IPS-NIHi11 (cell line): ENCODE measurements at regions not wholly inside any gene's neighbourhood (a gene's known extent, or its start where the extent isn't known, plus 50 kb on each side); places are given as distances from the start of the nearest gene placed in this dataset.
"Not testable (repeated sequence)": the region's sequence is repeated elsewhere in the genome, so short reads cannot be mapped to it uniquely, and the experiment has no call there.

Experiments used
- DNase-seq: peaks from one replicate; pipeline ENCODE4 v3.0.0; 2012; ENCODE audit warnings: mixed read lengths, low spot score

DNA sequence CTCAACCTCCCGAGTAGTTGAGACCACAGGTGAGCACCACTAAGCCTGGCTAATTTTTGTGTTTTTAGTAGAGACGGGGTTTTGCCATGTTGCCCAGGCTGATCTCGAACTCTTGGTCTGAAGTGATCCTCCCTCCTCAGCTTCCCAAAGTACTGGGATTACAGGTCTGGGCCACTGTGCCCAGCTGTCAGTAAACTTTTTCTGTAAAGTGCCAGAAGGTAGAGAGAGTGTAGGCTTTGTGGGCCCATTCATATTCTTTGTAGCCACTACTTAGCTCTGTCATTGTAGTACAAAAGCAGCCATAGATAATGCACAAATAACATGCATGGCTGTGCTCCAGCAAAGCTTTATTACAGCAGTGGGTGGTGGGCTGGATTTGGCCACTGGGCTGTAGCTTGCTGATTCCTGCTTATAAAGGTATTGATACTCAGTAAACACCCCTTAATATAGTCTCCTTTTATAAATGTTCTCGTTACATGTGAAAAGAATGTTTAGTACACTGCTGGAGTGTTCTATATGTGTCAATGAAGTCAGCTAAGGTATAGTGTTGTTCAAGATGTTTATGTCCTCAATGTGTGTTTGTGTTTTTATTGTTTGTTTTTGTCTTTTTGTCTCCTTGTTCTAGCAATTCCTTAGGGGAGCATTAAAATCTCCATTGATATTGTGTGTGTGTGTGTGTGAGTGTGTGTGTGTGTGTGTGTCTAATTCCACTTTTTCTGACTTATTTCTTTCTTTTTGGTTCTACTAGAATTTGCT is 644.7 kb upstream of the DPP6 start:
- no peak for DNase-seq

DNA sequence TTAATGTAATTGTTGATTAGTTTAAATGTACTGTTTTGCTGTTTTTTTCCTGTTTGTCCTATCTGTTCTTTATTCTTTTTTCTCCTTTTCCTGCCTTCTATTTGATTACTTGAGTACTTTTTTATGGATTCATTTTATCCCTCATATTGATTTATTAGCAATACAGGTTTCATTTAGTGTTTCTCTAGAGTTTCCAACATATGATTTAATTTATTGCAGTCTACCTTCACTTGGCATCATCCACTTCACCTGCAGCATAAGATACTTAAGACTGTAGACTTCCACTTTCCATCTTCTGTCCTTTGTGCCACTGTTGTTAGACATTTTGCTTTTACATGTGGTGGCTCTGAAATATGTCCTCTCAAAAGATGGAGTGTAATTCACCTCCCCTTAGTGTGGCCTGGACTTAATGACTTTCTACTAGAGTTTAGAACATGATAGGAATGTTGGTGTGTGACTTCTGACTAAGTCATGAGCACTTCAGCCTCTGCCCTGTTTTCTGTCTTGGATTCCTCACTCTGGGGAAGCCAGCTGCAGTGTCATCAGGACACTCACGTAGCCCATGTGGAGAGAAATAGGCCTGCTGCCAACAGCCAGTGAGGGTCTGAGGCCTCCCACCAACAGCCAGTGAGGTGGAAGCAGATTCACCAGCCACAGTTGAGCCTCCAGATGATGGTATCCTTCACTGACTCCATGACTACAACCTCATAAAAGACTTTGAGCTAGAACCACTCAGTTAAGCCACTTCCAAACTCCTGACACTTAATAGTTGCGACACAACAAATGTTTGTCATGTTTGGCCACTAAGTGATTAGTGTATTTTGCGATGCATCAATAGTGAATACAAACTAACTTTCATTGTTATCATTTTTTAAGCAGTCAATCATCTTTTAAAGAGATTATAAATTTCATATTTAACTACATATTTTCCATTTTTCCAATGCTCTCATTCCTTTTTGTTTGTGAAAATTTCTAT is 643.5 kb upstream of the DPP6 start:
- DNase-seq: no peak

DNA sequence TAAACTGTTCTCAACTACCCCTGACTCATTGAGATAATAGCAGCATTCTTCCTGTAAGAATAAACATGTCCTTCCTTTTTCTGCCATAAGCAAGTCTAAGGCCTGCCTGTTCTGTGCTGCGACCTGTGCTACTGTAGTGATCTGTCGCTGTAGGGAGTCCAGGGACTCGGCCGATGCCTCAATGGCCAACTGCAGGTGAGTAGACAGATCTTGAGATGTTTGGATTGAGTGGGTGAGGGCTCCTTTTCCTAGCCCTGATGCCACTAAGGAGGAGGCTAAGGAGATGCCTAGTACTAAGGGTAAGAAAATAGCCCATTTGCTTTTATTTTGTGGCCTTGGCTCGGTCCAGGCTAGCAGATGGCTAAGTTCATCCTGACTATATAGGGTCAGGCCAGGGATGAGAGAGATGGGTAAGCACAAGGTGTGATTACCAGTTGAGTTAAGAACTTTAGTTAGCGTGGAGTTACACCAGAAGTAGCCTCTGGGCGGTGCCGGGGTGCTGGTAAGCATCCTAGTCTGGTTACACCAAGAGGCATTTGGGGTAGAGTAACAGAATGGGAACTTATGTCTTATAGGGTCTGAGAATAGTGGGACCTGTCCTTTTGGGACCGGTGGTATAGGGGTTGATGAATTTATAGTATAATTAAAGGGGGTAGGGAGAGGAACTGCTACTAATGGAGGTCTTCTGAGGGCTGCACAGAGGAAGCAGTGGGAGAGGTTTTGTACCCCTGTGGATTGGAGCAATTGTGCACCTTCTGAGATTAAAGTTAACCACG is 642.4 kb upstream of the DPP6 start:
- not testable (repeated sequence) for DNase-seq

DNA sequence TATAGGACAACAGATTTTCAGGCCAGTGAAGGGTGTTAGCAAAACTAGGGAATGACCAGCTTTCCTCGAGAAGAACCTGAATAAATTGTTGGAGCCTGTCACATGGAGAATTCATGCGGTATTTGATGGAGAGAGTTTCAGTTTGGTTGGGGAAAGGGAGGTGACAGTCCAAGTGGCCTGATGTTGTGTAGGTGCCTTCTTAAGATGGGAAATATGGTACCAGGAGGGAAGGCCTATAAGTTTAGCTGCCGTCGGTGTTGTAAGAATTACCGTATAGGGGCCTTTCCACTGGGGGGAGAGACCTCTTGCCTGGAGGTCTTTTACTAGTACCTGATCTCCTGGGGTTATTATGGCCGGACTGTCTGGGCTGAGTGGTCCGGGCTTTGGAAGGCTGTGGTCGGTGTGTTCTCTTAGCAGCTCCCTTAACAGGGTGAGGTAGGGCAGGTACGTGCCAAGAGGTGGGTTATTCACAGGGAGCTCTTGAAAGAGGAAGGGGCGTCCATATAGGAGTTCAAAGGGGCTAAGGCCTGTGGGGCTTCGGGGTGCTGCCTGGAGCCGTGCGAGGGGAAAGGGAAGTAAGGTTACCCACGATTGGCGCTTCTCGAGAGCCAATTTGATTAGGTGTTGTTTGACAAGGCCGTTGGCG is 641.1 kb upstream of the DPP6 start:
- DNase-seq: not testable (repeated sequence)

DNA sequence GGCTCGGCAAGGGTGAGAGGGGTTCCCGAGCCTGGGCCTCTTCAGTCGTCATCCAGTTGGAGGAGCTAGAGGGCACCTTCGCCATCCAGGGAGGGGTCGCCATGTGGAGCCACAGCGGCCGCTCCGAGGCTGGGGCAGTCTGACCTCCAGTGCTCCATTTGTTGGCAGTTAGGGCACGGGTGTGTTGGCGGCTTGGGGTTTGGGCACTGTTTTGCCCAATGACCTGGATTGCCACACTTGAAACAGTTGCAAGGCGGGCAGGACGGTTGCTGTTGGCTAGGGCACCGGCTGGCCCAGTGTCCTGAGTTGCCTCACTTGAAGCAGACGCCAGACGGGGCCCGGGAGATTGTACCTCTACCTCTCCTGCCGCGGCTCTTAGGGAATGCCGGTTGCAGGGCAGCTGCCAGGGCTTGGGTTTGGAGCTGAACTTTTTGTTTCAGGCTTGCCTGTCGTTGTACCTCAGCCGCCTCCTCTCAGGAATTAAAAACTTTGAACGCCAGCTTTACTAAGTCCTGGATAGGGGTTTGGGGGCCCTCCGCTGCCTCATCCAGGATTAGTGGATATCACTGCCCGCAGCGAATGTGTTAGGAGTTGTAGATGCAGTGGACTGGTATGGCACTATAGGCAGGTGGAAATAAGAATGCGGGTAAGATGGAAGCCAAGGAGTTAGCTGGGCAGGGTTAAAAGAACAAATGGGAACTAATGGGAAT is 639.9 kb upstream of the DPP6 start:
- not testable (repeated sequence) for DNase-seq

DNA sequence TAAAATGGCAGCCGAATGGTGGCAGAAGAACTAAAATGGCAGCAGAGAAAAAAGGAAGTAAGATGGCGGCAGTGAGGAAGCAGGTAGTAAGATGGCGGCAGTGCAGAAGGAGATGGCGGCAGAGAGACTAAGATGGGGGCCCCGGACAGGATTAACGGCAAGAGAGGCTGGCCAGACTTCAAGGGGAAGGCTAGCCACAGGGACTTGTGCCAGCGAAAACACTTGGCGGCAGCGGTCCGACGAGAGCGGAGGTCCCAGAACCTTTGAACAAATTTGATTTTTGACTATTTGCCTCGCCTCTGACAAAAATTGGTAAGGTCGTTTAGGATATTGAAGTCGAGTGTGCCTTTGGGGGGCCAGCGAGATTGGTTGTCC is 639.4 kb upstream of the DPP6 start:
- not testable (repeated sequence) for DNase-seq

DNA sequence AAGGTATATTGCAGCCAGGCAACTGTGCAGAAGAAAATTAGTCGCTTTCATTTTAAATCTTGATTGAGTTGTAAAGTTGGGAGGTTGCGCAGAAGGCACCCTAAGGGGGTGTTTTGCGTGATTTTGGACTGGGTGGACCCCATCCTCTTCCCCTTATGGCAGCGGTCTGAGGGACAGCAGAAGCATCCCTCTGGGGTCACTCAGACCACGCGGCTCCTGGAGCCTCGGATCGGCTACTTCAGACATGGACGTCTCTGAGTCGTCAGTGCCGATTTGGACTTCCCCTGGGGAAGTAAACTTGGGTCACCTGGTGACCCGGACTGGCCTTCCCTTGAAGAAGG is 639.0 kb upstream of the DPP6 start:
- DNase-seq: no peak

DNA sequence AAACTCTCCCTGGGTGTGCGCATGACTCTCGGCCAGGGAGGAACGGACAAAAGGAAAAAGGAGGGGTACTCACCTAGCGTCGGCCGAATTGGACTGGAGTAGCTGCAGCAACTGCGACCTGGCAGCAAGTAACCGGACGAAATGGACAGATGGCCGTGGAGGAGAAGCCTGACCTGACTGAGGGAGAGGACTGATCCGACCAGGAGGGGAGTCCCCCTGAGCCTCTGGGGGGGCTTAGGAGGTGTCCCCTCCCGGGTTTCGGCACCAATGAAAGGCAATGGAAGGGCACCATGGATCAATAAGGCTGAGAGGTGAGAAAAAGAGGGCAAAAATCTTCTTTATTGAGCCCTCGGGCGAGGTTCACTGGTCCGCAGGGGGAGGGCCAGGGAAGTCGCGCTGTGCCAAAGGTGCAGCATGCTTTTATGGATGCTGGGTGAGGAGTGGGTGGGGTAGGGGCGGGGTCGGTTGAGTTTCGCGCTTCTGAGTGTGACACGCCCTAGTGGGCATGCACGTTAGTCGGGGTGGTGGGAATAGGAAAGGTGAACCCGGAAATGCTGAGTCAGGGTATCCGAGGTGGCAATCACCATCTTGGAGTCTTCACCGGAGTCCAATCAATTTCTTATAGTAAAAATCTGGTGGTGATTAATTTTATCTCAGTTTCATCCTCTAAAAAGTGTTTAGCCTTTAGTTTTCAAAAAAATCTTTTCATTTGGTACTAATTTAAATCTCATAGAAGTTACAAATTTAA is 638.5 kb upstream of the DPP6 start:
- no peak for DNase-seq

DNA sequence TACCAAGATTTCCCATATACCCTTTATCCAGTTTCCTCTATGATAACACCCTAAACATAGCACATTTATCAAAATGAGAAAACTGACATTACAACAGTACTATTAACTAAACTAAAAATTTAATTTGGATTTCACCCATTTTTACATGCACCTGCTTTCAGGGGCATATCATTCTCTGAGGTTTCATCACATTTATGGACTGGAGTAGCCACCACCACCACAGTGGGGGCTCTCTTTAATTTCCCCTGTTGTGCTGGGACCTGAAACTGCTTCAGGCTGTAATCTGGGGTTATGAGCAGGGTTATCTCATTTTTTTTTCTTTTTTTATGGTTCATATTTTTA is 637.9 kb upstream of the DPP6 start:
- DNase-seq: no peak

DNA sequence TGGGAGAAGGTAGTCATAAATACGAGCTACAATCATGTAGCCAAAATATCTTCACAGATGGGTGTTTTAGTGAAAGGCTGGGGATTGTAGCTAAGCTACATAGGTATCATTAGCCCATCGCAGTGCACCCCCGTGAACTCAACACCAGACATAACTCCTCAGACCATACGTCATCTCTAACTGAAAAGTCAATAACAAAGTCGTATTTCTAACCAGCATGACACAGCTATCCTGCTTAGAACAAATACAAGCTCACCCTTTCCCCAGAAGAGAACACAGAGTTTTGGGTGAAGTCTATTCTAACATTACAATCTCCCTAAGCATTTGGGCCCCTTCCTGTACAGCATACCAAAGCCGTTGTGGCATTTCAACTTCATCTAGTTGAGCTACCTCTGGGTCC is 636.6 kb upstream of the DPP6 start:
- DNase-seq: no peak

DNA sequence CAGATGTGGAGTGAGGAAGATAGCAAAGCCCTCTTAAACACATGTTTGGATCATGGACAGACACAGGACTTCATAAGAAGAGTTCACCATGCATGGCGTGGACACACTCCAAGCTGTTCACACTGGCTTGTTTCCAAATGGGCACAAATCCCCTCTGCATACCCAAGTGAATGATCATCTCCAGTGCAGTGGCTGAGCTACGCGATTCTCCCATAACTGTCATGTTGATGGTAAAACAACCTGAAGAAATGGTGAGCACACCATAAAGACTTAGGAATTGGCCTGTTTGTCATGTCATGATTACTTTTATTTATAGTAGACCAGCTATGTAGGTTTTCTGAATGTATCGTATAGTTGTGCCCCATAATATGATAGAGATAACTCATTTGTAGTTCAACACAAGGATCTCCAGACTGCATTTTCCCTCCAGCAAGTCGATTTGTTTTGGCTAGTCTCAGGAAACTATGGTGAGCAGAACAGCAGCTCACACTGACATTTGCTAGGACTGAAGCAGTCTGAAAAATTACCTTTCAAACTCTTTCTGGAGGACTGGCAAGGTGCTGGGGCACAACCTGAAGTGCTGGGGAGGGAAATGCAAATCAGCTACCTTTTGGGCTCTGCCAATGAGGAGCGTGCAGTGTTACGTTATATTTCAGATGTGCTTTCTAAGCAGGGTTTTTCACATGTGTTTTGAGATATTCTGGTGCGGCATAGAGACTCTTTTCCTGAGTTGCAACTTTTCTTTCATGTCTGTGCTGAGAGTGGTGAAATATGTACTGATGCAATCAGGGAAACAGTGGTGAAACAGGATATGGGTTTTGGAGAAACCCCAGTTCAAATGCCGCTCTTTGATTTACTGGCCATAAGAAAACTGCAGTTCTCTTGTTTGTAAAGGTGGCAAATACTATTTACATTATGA is 629.6 kb upstream of the DPP6 start:
- DNase-seq: no peak

DNA sequence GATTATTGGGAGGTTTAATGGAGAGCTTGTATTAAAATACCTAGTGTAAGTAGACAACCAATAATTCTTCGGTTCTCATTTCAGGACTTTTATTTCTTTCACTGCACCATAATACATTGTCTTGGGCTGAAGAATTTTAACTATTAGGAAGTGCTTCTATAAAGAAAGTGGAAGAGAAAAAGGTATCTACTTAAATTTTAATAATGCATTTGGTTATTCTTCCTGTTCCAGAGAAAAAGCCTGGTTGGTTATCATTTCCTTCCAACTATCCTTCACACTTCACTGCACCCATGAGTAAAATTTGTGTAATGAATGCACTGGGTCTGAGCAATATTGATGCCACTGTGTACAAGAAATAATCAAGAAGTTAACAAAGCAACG is 629.0 kb upstream of the DPP6 start:
- DNase-seq: no peak

DNA sequence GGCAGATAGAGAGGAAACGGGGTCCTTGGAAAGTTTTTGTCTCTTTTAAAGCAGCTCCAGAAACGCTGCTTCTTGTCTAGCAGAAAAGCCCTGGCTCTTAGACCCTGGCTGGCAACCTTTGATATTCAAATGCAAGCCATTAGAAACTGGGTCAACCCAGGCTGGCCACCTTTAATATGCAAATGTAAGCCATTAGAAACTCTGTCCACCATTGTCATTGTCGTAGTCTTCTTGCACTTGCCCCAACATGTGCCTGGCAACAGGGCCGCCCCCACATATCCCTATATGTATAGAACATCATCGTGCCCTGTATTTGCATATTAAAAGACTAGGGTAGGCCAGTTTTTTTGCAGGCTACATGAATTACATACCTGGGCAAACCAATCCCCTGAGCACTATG is 621.3 kb upstream of the DPP6 start:
- DNase-seq: peak; percentile 20

DNA sequence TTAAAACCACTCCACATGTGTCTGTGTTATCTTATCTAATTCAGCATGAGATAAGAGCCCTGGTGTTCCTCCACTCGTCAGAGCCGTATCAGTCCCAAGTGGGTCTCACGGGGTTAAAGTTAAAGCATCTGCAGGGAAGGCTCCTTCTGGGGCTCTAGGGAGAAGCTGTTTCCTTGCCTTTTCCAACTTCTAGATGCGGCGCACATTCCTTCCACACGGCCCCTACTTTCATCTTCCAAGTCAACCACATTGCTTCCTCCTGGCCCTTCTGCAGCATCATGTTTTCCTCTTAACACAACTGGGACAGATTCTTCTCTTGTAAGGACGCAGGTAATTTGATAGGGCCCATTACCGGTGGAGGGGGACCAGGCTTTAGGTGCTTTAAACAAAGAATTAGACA is 620.1 kb upstream of the DPP6 start:
- DNase-seq: no peak

DNA sequence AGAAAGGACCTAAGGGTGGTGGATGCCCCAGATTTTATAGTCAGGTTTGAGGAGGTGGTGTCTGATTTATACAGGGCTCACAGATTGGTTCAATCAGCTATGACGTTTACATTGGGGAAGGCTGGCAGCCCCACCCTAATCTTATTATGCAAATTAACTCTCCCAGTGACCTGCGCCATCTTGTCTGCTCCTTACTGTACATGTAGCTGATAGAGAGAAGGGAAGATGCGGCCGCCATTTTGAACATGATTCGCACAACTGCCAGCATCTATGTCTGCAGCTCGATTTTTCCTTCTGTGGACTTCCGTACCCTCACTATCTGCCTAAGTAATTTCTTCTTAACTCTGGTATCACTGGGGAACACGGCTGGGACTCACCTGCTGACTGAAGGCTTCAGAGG is 619.0 kb upstream of the DPP6 start:
- DNase-seq: no peak

DNA sequence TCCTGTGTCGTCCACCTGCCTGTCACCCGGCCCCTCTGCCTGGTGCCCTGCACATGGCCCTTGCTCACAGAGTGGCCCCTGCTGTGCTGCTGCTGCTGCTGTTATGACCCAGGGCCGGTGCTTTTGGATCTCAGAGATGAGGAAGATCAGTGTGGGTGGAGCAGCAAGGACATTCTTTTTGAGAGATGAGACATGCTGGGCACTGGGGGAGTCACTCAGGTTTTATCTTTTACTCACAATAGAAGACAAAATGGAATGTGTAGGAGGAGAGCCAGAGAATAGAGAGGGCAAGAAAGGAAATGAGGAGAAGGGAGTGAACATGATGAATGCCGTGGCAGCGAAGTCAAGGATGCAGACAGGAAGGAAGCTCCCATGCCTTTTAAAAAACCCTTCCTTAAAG is 611.5 kb upstream of the DPP6 start:
- DNase-seq: no peak

DNA sequence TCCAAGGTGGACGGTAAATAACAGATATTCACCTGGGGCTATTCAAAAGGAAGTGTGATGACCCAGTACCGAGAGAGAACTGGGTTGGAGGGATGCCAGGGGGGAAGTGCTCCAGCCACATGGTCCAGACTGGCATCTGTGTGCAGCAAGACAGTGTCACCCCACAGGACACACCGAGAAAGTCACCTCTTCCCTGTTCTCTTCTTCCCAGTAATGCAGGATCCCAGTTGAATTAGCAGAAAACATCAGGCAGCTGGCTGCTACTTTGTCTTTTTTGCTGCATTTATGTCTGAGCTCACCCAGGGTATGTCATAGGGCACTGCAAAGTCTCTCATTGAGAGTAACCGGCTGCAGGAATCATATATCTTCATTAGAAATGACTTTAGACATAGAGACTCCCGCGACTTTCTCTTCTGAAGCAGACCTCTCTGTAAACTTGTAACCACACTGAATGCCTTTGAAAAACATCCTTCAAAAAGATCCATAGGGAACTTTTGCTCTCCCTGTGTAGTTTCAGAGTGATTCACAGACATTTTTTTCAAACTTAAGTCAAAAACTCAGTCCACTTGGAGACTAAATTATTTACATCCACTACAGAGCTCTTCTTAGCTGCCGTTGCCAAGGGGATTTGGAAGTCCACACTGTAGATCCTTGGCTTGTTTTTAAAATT is 609.0 kb upstream of the DPP6 start:
- DNase-seq: no peak

DNA sequence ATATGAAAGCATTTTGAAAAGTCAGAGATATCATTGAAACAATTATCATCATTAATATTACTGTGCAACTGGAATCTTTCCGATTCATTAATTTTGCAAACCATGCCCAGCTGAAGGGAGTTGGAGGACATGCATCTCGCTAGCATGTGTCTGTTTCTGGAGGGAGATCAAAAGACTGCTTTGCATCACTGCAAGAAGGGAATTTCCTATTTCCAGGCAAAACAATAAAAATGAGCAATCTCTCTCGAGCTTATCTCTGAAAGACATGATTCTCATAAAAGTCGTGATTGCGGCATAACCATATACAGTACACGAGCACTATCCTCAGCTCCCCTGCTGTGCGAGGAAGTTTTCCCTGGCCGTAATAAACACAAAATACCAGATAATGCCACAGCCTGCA is 607.6 kb upstream of the DPP6 start:
- DNase-seq: no peak

DNA sequence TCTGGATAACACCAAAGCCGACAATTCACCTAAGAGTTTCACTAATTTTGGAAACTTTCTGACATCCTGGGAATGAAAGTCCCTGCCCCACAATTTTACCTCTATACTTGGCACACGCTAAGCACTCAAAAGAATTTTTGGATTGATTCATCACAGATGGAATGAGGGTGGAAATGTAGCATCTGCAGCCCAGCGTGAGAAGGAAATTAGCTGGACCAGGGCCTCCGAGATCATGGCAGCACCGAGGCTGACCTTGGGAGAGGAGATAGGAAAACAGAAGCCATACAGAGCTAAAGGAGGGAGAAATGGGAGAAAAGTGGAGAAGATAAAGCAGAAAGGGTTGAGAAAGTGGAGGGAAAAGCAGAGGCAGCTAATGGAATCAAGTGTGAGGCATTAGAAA is 606.6 kb upstream of the DPP6 start:
- DNase-seq: no peak
